ENCODE measurements at regions not wholly inside any gene's neighbourhood (a gene's known extent, or its start where the extent isn't known, plus 50 kb on each side); places are given as distances from the start of the nearest gene placed in this dataset.

- TF ChIP-seq EP300 (IDR thresholded peaks at IDR 0.05; ENCODE audit: borderline replicate concordance in 1 of 2, low read depth in 1 of 2, low read length in 1 of 2) (no peak), POLR2AphosphoS5 (IDR thresholded peaks at IDR 0.05; ENCODE audit: low read depth, low read length) (no peak), CTCF (IDR thresholded peaks at IDR 0.05) (no peak), MXI1 (IDR thresholded peaks at IDR 0.05; ENCODE audit: low read depth, low read length) (no peak), TAF1 (IDR thresholded peaks at IDR 0.05; ENCODE audit: borderline replicate concordance, low read depth, low read length) (no peak), REST (IDR thresholded peaks at IDR 0.05; ENCODE audit: low read depth, low read length) (no peak), CHD2 (IDR thresholded peaks at IDR 0.05; ENCODE audit: low read length, partially characterized antibody) (no peak)
These were observed 145.8 kb downstream of the MSN start for GRCh38 chrX:65813245-65813644.
